Transverse colon (tissue), 4 donors: ENCODE measurements at regions not wholly inside any gene's neighbourhood (a gene's known extent, or its start where the extent isn't known, plus 50 kb on each side); places are given as distances from the start of the nearest gene placed in this dataset.

Source experiments
- POLR2A ChIP-seq: fragments of 450-650 bp; IDR thresholded peaks from one replicate; pipeline ENCODE4 v1.6.1; 2016; ENCODE audit warnings: antibody characterized with exemption, mild to moderate bottlenecking, moderate library complexity
- POLR2AphosphoS5 ChIP-seq, 3 donors: sonication (generic); formaldehyde crosslinking; IDR thresholded peaks; one replicate each; pipeline ENCODE4 v1.6.1; 2016; ENCODE audit warnings: antibody characterized with exemption in 3 of 3
- TF ChIP-seq, protein P1 (sequence below), 5 experiments: fragments of 200-600 bp in 3 of 5; fragments of 450-650 bp in 2 of 5; sonication (generic) in 3 of 5; IDR thresholded peaks; 1 replicate in 2 of 5; 2 replicates in 3 of 5; pipeline ENCODE4 v1.5.1; 2016 to 2017; ENCODE audit warnings: antibody characterized with exemption in 5 of 5, inconsistent platforms in 3 of 5, mild to moderate bottlenecking in 2 of 5, moderate library complexity in 1 of 5

- TF ChIP-seq, protein P1, sequence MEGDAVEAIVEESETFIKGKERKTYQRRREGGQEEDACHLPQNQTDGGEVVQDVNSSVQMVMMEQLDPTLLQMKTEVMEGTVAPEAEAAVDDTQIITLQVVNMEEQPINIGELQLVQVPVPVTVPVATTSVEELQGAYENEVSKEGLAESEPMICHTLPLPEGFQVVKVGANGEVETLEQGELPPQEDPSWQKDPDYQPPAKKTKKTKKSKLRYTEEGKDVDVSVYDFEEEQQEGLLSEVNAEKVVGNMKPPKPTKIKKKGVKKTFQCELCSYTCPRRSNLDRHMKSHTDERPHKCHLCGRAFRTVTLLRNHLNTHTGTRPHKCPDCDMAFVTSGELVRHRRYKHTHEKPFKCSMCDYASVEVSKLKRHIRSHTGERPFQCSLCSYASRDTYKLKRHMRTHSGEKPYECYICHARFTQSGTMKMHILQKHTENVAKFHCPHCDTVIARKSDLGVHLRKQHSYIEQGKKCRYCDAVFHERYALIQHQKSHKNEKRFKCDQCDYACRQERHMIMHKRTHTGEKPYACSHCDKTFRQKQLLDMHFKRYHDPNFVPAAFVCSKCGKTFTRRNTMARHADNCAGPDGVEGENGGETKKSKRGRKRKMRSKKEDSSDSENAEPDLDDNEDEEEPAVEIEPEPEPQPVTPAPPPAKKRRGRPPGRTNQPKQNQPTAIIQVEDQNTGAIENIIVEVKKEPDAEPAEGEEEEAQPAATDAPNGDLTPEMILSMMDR (IDR thresholded peaks at IDR 0.05), result no peak
- TF ChIP-seq POLR2A, result no peak
- no peak for TF ChIP-seq POLR2AphosphoS5 (IDR thresholded peaks at IDR 0.05)
These were observed 58.7 kb upstream of the POU3F1 start for GRCh38 chr1:38105267-38105666.
